OCI-LY3 (cell line): ENCODE measurements at regions not wholly inside any gene's neighbourhood (a gene's known extent, or its start where the extent isn't known, plus 50 kb on each side); places are given as distances from the start of the nearest gene placed in this dataset.

Experiments used
- H2AFZ ChIP-seq: fragments of 200-600, 300-600 bp; shearing (Covaris generic); 2 replicates; pipeline ENCODE4 v1.6.0; 2014; ENCODE audit warnings: antibody characterized with exemption, low read depth, low read length
- H3K27ac ChIP-seq: fragments of 200-600, 300-600 bp; sonication (generic); 2 replicates; pipeline ENCODE4 v1.5.1; 2014; ENCODE audit warnings: mild to moderate bottlenecking, low read length, moderate library complexity, mixed read lengths
- H3K27me3 ChIP-seq: fragments of 200-600, 300-600 bp; sonication (generic); 2 replicates; pipeline ENCODE4 v1.6.1; 2014; ENCODE audit warnings: low read depth, low read length, mixed read lengths
- H3K36me3 ChIP-seq: fragments of 200-600, 300-600 bp; sonication (generic); replicated peaks from 2 replicates; pipeline ENCODE3; 2014; ENCODE audit warnings: low read depth, low read length, mixed read lengths
- H3K4me1 ChIP-seq: fragments of 300-600, 200-600 bp; sonication (generic); 2 replicates; pipeline ENCODE4 v1.6.1; 2014; ENCODE audit warnings: low read length, mixed read lengths
- H3K4me2 ChIP-seq: fragments of 200-600, 300-600 bp; sonication (generic); 2 replicates; pipeline ENCODE4 v1.6.1; 2014; ENCODE audit warnings: low read length, mixed read lengths
- H3K4me3 ChIP-seq: fragments of 300-600, 200-600 bp; sonication (generic); 2 replicates; pipeline ENCODE4 v1.5.1; 2014; ENCODE audit warnings: antibody characterized with exemption, mild to moderate bottlenecking, low read length, moderate library complexity
- H3K79me2 ChIP-seq: fragments of 300-600, 200-600 bp; shearing (Covaris generic); 2 replicates; pipeline ENCODE4 v1.6.1; 2014; ENCODE audit warnings: mild to moderate bottlenecking, low read length, mixed read lengths
- H3K9ac ChIP-seq: fragments of 300-600, 200-600 bp; shearing (Covaris generic); 2 replicates; pipeline ENCODE4 v1.6.0; 2014; ENCODE audit warnings: mild to moderate bottlenecking, low read length, moderate library complexity
- H3K9me3 ChIP-seq: fragments of 200-600, 300-600 bp; shearing (Covaris generic); 2 replicates; pipeline ENCODE4 v1.6.1; 2014; ENCODE audit warnings: low read length, mixed read lengths; ENCODE audit not compliant: insufficient read depth
- H4K20me1 ChIP-seq: fragments of 200-600, 300-600 bp; sonication (generic); 2 replicates; pipeline ENCODE4 v1.6.1; 2016; ENCODE audit warnings: low read length, mixed read lengths; ENCODE audit not compliant: insufficient read depth
- EZH2phosphoT487 ChIP-seq: fragments of 200-600 bp; shearing (Covaris generic); IDR thresholded peaks from 2 replicates; pipeline ENCODE4 v1.6.1; 2018; ENCODE audit warnings: antibody characterized with exemption, mixed run types, low read depth
- TF ChIP-seq, protein P1 (sequence below): fragments of 200-600, 300-600 bp; sonication (generic); IDR thresholded peaks from 2 replicates; pipeline ENCODE4 v1.5.1; 2014; ENCODE audit warnings: antibody characterized with exemption, low read length, low read depth

DNA sequence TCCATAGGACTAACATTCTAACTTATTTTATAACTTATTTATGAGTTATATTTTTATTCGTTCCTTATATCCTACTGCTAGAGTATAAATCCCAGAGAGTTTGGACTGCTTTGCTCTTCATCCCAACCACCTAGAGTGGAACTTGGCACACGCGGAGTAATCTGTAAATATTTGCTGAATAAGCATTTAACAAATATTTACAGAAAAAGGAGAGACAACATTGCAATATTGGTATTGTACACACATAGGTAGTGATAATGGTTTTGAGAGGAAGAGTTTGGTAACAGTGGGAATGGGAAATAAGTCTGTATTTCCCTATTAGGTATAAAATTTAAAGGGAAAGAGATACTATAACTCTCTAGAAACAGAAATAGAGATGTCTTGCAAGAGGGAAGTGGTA is 634.8 kb upstream of the CITED2 start:
- H3K4me1 ChIP-seq = no peaks in the 10 kb centered on the region
- no peak overlapping the region for H3K4me2 ChIP-seq
- H2AFZ ChIP-seq = no peak overlapping the region
- H3K27me3 ChIP-seq = no peaks in the 10 kb centered on the region
- TF ChIP-seq, protein P1, sequence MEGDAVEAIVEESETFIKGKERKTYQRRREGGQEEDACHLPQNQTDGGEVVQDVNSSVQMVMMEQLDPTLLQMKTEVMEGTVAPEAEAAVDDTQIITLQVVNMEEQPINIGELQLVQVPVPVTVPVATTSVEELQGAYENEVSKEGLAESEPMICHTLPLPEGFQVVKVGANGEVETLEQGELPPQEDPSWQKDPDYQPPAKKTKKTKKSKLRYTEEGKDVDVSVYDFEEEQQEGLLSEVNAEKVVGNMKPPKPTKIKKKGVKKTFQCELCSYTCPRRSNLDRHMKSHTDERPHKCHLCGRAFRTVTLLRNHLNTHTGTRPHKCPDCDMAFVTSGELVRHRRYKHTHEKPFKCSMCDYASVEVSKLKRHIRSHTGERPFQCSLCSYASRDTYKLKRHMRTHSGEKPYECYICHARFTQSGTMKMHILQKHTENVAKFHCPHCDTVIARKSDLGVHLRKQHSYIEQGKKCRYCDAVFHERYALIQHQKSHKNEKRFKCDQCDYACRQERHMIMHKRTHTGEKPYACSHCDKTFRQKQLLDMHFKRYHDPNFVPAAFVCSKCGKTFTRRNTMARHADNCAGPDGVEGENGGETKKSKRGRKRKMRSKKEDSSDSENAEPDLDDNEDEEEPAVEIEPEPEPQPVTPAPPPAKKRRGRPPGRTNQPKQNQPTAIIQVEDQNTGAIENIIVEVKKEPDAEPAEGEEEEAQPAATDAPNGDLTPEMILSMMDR = no peak
- TF ChIP-seq EZH2phosphoT487 = no peak
- H4K20me1 ChIP-seq = no peaks in the 10 kb centered on the region
- H3K9ac ChIP-seq = no peak overlapping the region
- no peaks in the 10 kb centered on the region for H3K79me2 ChIP-seq
- no peak overlapping the region for H3K4me3 ChIP-seq
- H3K36me3 ChIP-seq = no peaks in the 10 kb centered on the region
- H3K27ac ChIP-seq = no peak overlapping the region
- H3K9me3 ChIP-seq = no peaks in the 10 kb centered on the region

DNA sequence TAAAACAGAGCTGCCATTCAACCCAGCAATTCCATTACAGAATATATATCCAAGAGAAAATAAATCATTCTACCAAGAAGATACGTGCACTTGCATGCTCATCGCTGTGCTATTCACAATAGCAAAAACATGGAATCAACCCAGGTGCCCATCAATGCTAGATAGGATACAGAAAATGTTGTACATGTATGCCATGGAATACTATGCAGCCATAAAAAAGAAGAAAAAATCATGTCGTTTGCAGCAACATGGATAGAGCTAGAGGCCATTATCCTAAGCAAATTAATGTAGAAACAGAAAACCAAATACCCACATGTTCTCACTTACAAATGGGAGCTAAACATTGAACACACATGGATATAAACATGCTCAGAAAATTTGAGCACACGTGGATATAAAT is 633.1 kb upstream of the CITED2 start:
- Histone ChIP-seq H3K4me2 (no peak overlapping the region), H3K9me3 (no peaks in the 10 kb centered on the region), H3K27ac (no peak overlapping the region), H3K79me2 (no peaks in the 10 kb centered on the region), H3K36me3 (no peaks in the 10 kb centered on the region), H2AFZ (no peak overlapping the region), H3K27me3 (no peaks in the 10 kb centered on the region), H3K4me3 (no peak overlapping the region), H3K9ac (no peak overlapping the region), H3K4me1 (no peaks in the 10 kb centered on the region), H4K20me1 (no peaks in the 10 kb centered on the region)
- TF ChIP-seq, protein P1 = no peak
- TF ChIP-seq EZH2phosphoT487 = no peak

DNA sequence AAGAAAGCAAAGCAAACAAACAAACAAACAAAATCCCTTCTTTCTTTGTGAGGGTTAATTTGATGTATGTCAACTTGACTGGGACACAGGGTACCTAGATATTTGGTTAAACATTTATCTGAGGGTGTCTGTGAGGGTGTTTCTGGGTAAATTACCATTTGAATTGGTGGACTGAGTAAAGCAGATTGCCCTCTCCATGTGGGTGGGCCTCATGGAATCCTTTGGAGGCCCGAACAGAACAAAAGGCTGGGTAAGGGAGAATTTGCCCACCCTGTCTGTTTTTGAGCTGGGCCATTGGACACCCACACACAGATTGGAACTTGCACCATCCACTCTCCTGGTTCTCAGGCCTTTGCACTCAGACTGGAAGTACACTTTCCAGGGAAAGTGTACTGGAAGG is 628.8 kb upstream of the CITED2 start:
- no peak overlapping the region for H3K27ac ChIP-seq
- TF ChIP-seq, protein P1 = no peak
- TF ChIP-seq EZH2phosphoT487 = no peak
- H3K27me3 ChIP-seq = no peaks in the 10 kb centered on the region
- no peak overlapping the region for H3K9ac ChIP-seq
- no peak overlapping the region for H2AFZ ChIP-seq
- H4K20me1 ChIP-seq = no peaks in the 10 kb centered on the region
- no peaks in the 10 kb centered on the region for H3K79me2 ChIP-seq
- no peaks in the 10 kb centered on the region for H3K36me3 ChIP-seq
- H3K4me1 ChIP-seq = no peaks in the 10 kb centered on the region
- no peaks in the 10 kb centered on the region for H3K9me3 ChIP-seq
- no peak overlapping the region for H3K4me3 ChIP-seq
- no peak overlapping the region for H3K4me2 ChIP-seq

DNA sequence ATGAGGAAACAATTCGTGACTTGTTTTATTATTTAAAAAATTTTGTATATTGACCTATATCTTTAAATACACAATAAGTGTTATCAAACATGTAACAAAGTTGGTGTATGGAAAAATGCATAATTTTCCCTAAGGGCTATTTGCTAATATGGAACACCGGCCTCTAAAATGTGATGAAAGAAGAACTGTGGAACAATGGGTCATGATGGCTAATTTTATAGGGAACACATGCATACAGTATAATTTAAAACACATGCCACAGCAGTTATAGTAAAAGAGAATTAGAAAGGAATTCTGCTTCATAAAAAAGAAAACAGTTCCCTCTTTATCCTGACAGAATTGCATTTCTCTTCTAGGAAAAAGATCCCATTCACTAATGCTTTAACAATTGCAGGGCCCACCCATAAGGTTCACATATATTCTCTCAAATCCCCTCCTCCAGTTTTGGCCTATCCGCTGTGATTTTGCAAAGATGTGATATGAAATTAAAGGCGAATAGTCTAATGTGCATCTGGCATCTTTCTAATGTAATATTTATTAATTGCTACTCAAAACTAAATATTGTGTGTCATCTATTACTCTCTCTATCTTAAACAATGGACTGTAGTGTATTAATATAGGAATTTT is 628.1 kb upstream of the CITED2 start:
- Histone ChIP-seq H2AFZ (no peak overlapping the region), H3K27ac (no peak overlapping the region), H3K9me3 (no peaks in the 10 kb centered on the region), H3K9ac (no peak overlapping the region), H3K4me3 (no peak overlapping the region), H3K4me1 (no peaks in the 10 kb centered on the region), H3K4me2 (no peak overlapping the region), H4K20me1 (no peaks in the 10 kb centered on the region), H3K27me3 (no peaks in the 10 kb centered on the region), H3K36me3 (no peaks in the 10 kb centered on the region), H3K79me2 (no peaks in the 10 kb centered on the region)
- no peak for TF ChIP-seq EZH2phosphoT487
- TF ChIP-seq, protein P1 = no peak
